ENCODE measurements at regions not wholly inside any gene's neighbourhood (a gene's known extent, or its start where the extent isn't known, plus 50 kb on each side); places are given as distances from the start of the nearest gene placed in this dataset.

DNA sequence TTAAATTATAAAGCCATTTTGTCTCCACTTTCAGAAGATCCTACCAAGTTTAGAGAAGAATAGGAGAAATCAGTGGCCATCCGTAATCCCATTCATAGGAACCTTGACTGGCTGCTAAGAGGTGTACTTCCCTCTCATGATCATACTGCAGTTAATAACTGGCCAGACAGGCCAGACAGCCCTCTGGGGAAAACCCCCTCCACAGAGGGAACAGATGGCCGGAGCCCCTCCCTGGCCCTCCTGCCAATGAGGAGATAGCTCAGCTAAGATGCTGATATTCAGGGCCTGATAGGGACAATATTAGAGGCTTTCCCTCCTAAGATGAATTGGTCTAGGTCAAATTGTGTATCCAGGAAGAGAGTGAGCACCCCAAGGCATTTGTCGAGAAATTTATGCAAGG lies 200.0 kb upstream of the MAOA start (continued):
- TF ChIP-seq, protein P1, sequence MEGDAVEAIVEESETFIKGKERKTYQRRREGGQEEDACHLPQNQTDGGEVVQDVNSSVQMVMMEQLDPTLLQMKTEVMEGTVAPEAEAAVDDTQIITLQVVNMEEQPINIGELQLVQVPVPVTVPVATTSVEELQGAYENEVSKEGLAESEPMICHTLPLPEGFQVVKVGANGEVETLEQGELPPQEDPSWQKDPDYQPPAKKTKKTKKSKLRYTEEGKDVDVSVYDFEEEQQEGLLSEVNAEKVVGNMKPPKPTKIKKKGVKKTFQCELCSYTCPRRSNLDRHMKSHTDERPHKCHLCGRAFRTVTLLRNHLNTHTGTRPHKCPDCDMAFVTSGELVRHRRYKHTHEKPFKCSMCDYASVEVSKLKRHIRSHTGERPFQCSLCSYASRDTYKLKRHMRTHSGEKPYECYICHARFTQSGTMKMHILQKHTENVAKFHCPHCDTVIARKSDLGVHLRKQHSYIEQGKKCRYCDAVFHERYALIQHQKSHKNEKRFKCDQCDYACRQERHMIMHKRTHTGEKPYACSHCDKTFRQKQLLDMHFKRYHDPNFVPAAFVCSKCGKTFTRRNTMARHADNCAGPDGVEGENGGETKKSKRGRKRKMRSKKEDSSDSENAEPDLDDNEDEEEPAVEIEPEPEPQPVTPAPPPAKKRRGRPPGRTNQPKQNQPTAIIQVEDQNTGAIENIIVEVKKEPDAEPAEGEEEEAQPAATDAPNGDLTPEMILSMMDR (IDR thresholded peaks at IDR 0.05; ENCODE audit: control extremely low read depth in 1 of 3, insufficient read depth in 1 of 3, low read depth in 1 of 3, low read length in 3 of 3), result no peak
- TF ChIP-seq CEBPB (IDR thresholded peaks at IDR 0.05; ENCODE audit: low read depth, low read length) (no peak), CTBP2 (IDR thresholded peaks at IDR 0.05; ENCODE audit: borderline replicate concordance, insufficient read depth, insufficient read length, low read length) (no peak), TBP (IDR thresholded peaks at IDR 0.05; ENCODE audit: low read depth, low read length) (no peak)
